ENCODE measurements at regions not wholly inside any gene's neighbourhood (a gene's known extent, or its start where the extent isn't known, plus 50 kb on each side); places are given as distances from the start of the nearest gene placed in this dataset.
"Not testable (repeated sequence)": the region's sequence is repeated elsewhere in the genome, so short reads cannot be mapped to it uniquely, and the experiment has no call there.

DNA sequence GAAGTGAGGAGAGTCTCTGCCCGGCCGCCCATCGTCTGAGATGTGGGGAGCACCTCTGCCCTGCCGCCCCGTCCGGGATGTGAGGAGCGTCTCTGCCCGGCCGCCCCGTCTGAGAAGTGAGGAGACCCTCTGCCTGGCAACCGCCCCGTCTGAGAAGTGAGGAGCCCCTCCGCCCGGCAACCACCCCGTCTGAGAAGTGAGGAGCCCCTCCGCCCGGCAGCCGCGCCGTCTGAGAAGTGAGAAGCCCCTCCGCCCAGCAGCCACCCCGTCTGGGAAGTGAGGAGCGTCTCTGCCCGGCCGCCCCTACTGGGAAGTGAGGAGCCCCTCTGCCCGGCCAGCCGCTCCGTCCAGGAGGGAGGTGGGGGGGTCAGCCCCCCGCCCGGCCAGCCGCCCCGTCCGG is 55.2 kb upstream of the CFAP126 start:
- H3K36me3 Mint-ChIP-seq, H3K4me3 Mint-ChIP-seq, H3K27ac Mint-ChIP-seq, H3K9me3 Mint-ChIP-seq: not testable (repeated sequence)
- Mint-ChIP-seq H3K4me1 (peaks cover 4 to 23% (median 8%) of the 10 kb centered on the region in 3 donors), H3K27me3 (peaks cover 17% of the 10 kb centered on the region)

DNA sequence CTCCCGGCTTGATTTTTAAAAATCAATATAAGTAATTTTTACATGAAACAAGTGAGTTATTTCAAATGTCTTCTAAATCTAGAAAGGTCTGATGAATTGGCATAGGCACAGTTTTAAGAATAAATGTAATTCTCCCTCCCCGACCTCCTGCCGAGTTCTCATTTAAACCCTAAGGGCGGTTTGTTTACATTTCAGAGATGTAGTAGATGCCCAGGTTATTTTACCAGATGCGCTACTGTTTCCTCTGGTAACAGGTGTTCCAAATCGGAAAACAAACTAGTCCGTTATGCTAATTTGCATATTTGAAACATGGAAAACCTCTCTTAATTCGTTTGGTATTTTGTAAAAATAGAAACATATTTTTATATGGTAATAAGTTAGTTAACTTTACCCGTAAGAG is 53.8 kb upstream of the CFAP126 start:
- Mint-ChIP-seq H3K27me3 (peaks cover 7% of the 10 kb centered on the region), H3K4me3 (peak overlapping the region; percentile 80 to 96 (median 90)), H3K27ac (peak overlapping the region in 2 of 3 donors; percentile 89 to 94), H3K36me3 (no peaks in the 10 kb centered on the region), H3K9me3 (no peaks in the 10 kb centered on the region), H3K4me1 (peaks cover 0 to 13% (median 3%) of the 10 kb centered on the region in 3 donors)

DNA sequence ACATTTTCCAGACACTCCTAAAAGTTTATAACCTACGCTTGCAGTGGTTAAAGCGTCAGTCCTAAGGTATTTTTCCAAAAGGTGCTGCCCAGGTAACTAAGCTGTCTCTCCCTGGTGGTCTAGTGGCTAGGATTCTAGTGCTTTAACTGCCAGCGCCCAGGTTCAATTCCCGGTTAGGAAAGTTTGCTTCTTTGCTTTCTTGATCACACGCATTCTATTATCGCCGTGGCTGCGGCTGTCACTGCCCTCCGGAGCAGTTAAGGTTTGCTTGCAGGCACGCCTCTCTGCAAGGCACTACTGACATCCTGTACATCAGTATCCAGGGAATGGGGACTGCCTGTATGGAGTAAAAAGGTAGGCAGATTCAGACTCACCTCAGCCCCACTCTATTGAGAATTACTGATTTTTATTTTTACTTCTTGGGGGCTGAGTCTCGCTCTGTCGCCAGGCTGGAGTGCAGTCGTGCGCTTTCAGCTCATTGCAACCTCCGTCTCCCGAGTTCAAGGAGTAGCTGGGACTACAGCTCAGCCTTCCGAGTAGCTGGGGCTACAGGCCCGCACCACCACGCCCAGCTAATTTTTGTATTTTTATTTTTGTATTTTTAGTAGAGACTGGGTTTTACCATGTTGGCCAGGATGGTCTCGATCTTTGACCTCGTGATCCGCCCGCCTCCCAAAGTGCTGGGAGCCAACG is 53.2 kb upstream of the CFAP126 start:
- Mint-ChIP-seq H3K36me3 (peaks cover under 1% of the 10 kb centered on the region), H3K4me3 (peak overlapping the region; percentile 41 to 96 (median 90)), H3K27me3 (peaks cover 6% of the 10 kb centered on the region), H3K9me3 (no peaks in the 10 kb centered on the region), H3K27ac (peak overlapping the region in 1 of 3 donors; percentile 10), H3K4me1 (peaks cover 0 to 13% (median 3%) of the 10 kb centered on the region in 3 donors)

DNA sequence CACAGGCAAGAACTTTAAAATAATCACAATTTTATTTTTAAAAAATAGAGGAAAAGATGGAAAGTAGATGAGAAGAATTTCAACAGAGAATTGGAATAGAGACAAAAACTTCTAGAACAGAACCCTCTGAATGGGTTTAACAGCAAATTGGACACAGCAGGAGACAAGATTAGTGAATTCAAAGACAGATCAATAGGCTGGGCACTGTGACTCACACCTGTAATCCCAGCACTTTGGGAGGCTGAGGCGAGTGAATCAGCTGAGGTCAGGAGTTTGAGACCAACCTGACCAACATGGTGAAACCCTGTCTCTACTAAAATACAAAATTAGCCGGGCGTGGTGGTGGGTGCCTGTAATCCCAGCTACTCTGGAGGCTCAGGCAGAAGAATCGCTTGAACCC is 49.9 kb upstream of the CFAP126 start:
- H3K27me3 Mint-ChIP-seq, H3K4me3 Mint-ChIP-seq, H3K27ac Mint-ChIP-seq, H3K36me3 Mint-ChIP-seq, H3K9me3 Mint-ChIP-seq, H3K4me1 Mint-ChIP-seq: not testable (repeated sequence)

Data from IgD-negative memory B cell (primary cell).